ENCODE measurements at regions not wholly inside any gene's neighbourhood (a gene's known extent, or its start where the extent isn't known, plus 50 kb on each side); places are given as distances from the start of the nearest gene placed in this dataset.

- TF ChIP-seq CTCF (conservative IDR thresholded peaks at IDR 0.05; ENCODE audit: low read length) (no peak), EZH2phosphoT487 (IDR thresholded peaks at IDR 0.05; ENCODE audit: borderline replicate concordance) (no peak)
These were observed 518.5 kb downstream of the PREX1 start for GRCh38 chr20:48309293-48309692.
